ENCODE measurements at regions not wholly inside any gene's neighbourhood (a gene's known extent, or its start where the extent isn't known, plus 50 kb on each side); places are given as distances from the start of the nearest gene placed in this dataset.

- DNase-seq (ENCODE audit: low read depth) = no peak
- H3K9ac ChIP-seq (ENCODE audit: low read length) = no peak overlapping the region
- no peak for FAIRE-seq
- H3K9me3 Mint-ChIP-seq (ENCODE audit: unreplicated experiment) = peaks cover 2% of the 10 kb centered on the region
- TF ChIP-seq CTCF (IDR thresholded peaks at IDR 0.05; ENCODE audit: insufficient read depth, low read depth, low read length) (no peak), EZH2 (IDR thresholded peaks at IDR 0.05; ENCODE audit: insufficient read depth, low read length) (no peak)
- H3K9me3 ChIP-seq (ENCODE audit: insufficient read depth, low read depth, low read length) = no peaks in the 10 kb centered on the region
- H3K79me2 ChIP-seq (ENCODE audit: insufficient read depth, low read length) = no peaks in the 10 kb centered on the region
- no peak overlapping the region for H2AFZ ChIP-seq (ENCODE audit: low read depth, low read length)
- no peaks in the 10 kb centered on the region for H3K4me1 Mint-ChIP-seq (ENCODE audit: low read depth, unreplicated experiment)
- no peak overlapping the region for H3K4me2 ChIP-seq (ENCODE audit: low read length)
- H3K4me3 ChIP-seq (ENCODE audit: insufficient read depth, low read depth, low read length) = no peak overlapping the region
- H3K27ac Mint-ChIP-seq (ENCODE audit: unreplicated experiment) = no peak overlapping the region
- H3K4me1 ChIP-seq (ENCODE audit: insufficient read depth, low read length) = no peaks in the 10 kb centered on the region
- no peaks in the 10 kb centered on the region for H3K27me3 ChIP-seq (ENCODE audit: insufficient read depth, low read length)
- no peaks in the 10 kb centered on the region for H3K36me3 ChIP-seq (ENCODE audit: insufficient read depth, low read length)
- no peak overlapping the region for H3K4me3 Mint-ChIP-seq (ENCODE audit: unreplicated experiment)
- H3K36me3 Mint-ChIP-seq (ENCODE audit: low read depth, unreplicated experiment) = no peaks in the 10 kb centered on the region
- peaks cover 57% of the 10 kb centered on the region for H3K27me3 Mint-ChIP-seq (ENCODE audit: low read depth, unreplicated experiment)
- H4K20me1 ChIP-seq (ENCODE audit: insufficient read depth, low read length) = no peaks in the 10 kb centered on the region
- no peak overlapping the region for H3K27ac ChIP-seq (ENCODE audit: low read depth, low read length)
Observed at GRCh38 chr20:60990061-60990460, 262.0 kb upstream of the CDH4 start.

- no peak overlapping the region for H3K27ac Mint-ChIP-seq (ENCODE audit: unreplicated experiment)
- no peak for FAIRE-seq
- H3K4me3 Mint-ChIP-seq (ENCODE audit: unreplicated experiment) = no peak overlapping the region
Observed at GRCh38 chr20:60990643-60991042, 261.4 kb upstream of the CDH4 start.

More at GRCh38 chr20:60990643-60991042, 261.4 kb upstream of the CDH4 start:
- Mint-ChIP-seq H3K9me3 (ENCODE audit: unreplicated experiment) (no peaks in the 10 kb centered on the region), H3K27me3 (ENCODE audit: low read depth, unreplicated experiment) (peaks cover 56% of the 10 kb centered on the region), H3K4me1 (ENCODE audit: low read depth, unreplicated experiment) (no peaks in the 10 kb centered on the region), H3K36me3 (ENCODE audit: low read depth, unreplicated experiment) (no peaks in the 10 kb centered on the region)
- Histone ChIP-seq H3K9ac (ENCODE audit: low read length) (no peak overlapping the region), H4K20me1 (ENCODE audit: insufficient read depth, low read length) (no peaks in the 10 kb centered on the region), H3K27ac (ENCODE audit: low read depth, low read length) (no peak overlapping the region), H3K4me1 (ENCODE audit: insufficient read depth, low read length) (no peaks in the 10 kb centered on the region), H3K36me3 (ENCODE audit: insufficient read depth, low read length) (no peaks in the 10 kb centered on the region), H3K4me3 (ENCODE audit: insufficient read depth, low read depth, low read length) (no peak overlapping the region), H3K27me3 (ENCODE audit: insufficient read depth, low read length) (no peaks in the 10 kb centered on the region), H3K79me2 (ENCODE audit: insufficient read depth, low read length) (no peaks in the 10 kb centered on the region), H2AFZ (ENCODE audit: low read depth, low read length) (no peak overlapping the region), H3K4me2 (ENCODE audit: low read length) (no peak overlapping the region), H3K9me3 (ENCODE audit: insufficient read depth, low read depth, low read length) (no peaks in the 10 kb centered on the region)
- DNase-seq (ENCODE audit: low read depth) = no peak
- TF ChIP-seq EZH2 (IDR thresholded peaks at IDR 0.05; ENCODE audit: insufficient read depth, low read length) (no peak), CTCF (IDR thresholded peaks at IDR 0.05; ENCODE audit: insufficient read depth, low read depth, low read length) (no peak)

All from astrocyte (in vitro differentiated cells and primary cell).